ENCODE measurements at regions not wholly inside any gene's neighbourhood (a gene's known extent, or its start where the extent isn't known, plus 50 kb on each side); places are given as distances from the start of the nearest gene placed in this dataset.

DNA sequence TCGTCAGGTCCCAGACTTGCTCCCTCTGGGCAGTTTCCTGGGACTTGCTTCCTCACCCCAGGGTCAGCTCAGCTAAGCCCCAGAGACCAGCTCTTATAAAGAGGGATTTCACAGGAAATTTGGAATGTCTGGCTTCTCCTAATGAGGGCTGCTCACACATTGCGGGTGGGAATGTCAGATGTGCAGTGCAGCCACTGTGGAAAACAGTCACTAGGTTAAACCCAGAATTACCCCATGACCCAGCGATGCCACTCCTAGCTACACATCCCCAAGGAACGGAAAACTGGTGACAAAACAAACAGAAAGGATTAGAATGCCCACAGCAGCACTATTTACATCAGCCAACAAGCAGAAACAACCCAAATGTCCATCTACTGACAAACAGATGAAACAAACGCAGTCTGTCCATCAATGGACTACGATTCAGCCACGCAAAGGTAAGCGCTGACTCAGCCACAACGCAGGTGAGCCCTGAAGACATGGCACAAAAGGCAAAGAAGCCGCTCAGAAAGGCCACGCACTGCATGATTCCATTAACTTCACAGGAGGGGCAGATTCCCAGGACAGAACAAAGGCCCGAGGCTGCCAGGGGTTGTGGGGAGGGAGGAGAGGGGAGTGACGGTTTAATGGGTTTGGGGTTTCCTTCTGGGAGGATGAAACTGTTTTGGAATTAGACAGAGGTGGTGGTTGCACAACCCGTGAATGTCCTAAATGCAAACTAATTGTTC, 63.0 kb downstream of the NCOR2 start:
- TF ChIP-seq, protein P1, sequence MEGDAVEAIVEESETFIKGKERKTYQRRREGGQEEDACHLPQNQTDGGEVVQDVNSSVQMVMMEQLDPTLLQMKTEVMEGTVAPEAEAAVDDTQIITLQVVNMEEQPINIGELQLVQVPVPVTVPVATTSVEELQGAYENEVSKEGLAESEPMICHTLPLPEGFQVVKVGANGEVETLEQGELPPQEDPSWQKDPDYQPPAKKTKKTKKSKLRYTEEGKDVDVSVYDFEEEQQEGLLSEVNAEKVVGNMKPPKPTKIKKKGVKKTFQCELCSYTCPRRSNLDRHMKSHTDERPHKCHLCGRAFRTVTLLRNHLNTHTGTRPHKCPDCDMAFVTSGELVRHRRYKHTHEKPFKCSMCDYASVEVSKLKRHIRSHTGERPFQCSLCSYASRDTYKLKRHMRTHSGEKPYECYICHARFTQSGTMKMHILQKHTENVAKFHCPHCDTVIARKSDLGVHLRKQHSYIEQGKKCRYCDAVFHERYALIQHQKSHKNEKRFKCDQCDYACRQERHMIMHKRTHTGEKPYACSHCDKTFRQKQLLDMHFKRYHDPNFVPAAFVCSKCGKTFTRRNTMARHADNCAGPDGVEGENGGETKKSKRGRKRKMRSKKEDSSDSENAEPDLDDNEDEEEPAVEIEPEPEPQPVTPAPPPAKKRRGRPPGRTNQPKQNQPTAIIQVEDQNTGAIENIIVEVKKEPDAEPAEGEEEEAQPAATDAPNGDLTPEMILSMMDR (IDR thresholded peaks at IDR 0.05; ENCODE audit: low read depth, low read length, poor library complexity, severe bottlenecking) = no peak
- no peak for TF ChIP-seq EZH2phosphoT487 (IDR thresholded peaks at IDR 0.05; ENCODE audit: borderline replicate concordance, low read length)
